Lower leg skin (tissue), 4 donors: ENCODE measurements at regions not wholly inside any gene's neighbourhood (a gene's known extent, or its start where the extent isn't known, plus 50 kb on each side); places are given as distances from the start of the nearest gene placed in this dataset.
"Not testable (repeated sequence)": the region's sequence is repeated elsewhere in the genome, so short reads cannot be mapped to it uniquely, and the experiment has no call there.

Experiments
- DNase-seq, 2 donors: peaks; one replicate each; pipeline ENCODE4 v3.0.0-alpha.2; 2019; ENCODE audit warnings: low spot score in 2 of 2
- H3K4me3 ChIP-seq: fragments of 200-600 bp; sonication (generic); 2 replicates; pipeline ENCODE4 v1.5.1; 2017; ENCODE audit warnings: mild to moderate bottlenecking, low read depth; ENCODE audit not compliant: poor library complexity, severe bottlenecking
- CTCF ChIP-seq, 3 donors: fragments of 450-650 bp; IDR thresholded peaks; one replicate each; pipeline ENCODE4 v1.5.1; 2016; ENCODE audit warnings: antibody characterized with exemption in 3 of 3, mild to moderate bottlenecking in 3 of 3, moderate library complexity in 2 of 3
- POLR2A ChIP-seq, 2 donors: fragments of 450-650 bp; IDR thresholded peaks; one replicate each; pipeline ENCODE4 v1.6.1; 2016 to 2017; ENCODE audit warnings: antibody characterized with exemption in 2 of 2, mild to moderate bottlenecking in 1 of 2, moderate library complexity in 1 of 2
- WGBS, 2 donors: methylation state at CpG; one replicate each; pipeline ENCODE4 v1.1.5; 2018; 5-methylcytosine and 5-hydroxymethylcytosine counted together
- intact Hi-C: fragments of 100-400 bp; cut with DNase I; formaldehyde crosslinking; loops from one replicate; pipeline ENCODE4 v1.15.0; 2023; ENCODE audit warnings: low total_unique reads

GRCh38 chr13:38452656-38453055 is 103.0 kb downstream of the UFM1 start:
- no peak for TF ChIP-seq CTCF (IDR thresholded peaks at IDR 0.05)
- no peak overlapping the region for H3K4me3 ChIP-seq
- 82 to 89% methylated on average over 3 of the region's 3 CpGs for WGBS, 2 donors
- intact Hi-C loops = no loop called here
- DNase-seq = no peak

- intact Hi-C loops = no loop called here
- TF ChIP-seq POLR2A (IDR thresholded peaks at IDR 0.05) (no peak), CTCF (IDR thresholded peaks at IDR 0.05) (no peak)
- no peak overlapping the region for H3K4me3 ChIP-seq
- DNase-seq = no peak
- WGBS, 2 donors = 90 to 95% methylated on average over 7 of the region's 7 CpGs
Observed at GRCh38 chr13:38462605-38463004, 113.0 kb downstream of the UFM1 start.

- WGBS, 2 donors = 63 to 73% methylated on average over 3 of the region's 3 CpGs
- intact Hi-C loops = no loop called here
- DNase-seq = no peak
- no peak for TF ChIP-seq POLR2A (IDR thresholded peaks at IDR 0.05)
- no peak for TF ChIP-seq CTCF (IDR thresholded peaks at IDR 0.05)
- H3K4me3 ChIP-seq = no peak overlapping the region
Observed at GRCh38 chr13:38463048-38463447, 113.4 kb downstream of the UFM1 start.

- DNase-seq, intact Hi-C loops, H3K4me3 ChIP-seq: not testable (repeated sequence)
- 90 to 97% methylated on average over 29 to 34 of the region's 34 CpGs for WGBS, 2 donors
Observed at GRCh38 chr13:38472411-38472810, 122.8 kb downstream of the UFM1 start.

- 91 to 94% methylated on average over 5 of the region's 5 CpGs for WGBS, 2 donors
- intact Hi-C loops = no loop called here
- no peak overlapping the region for H3K4me3 ChIP-seq
- no peak for DNase-seq
- TF ChIP-seq POLR2A (IDR thresholded peaks at IDR 0.05) = no peak
Observed at GRCh38 chr13:38473305-38473704, 123.7 kb downstream of the UFM1 start.

GRCh38 chr13:38477676-38478075 is 128.0 kb downstream of the UFM1 start:
- intact Hi-C loops = no loop called here
- TF ChIP-seq POLR2A (IDR thresholded peaks at IDR 0.05) = no peak
- no peak for TF ChIP-seq CTCF (IDR thresholded peaks at IDR 0.05)
- DNase-seq = no peak
- no peak overlapping the region for H3K4me3 ChIP-seq
- 51 to 54% methylated on average over 2 of the region's 2 CpGs for WGBS, 2 donors

GRCh38 chr13:38483623-38484022 is 134.0 kb downstream of the UFM1 start:
- TF ChIP-seq POLR2A (IDR thresholded peaks at IDR 0.05) = no peak
- TF ChIP-seq CTCF (IDR thresholded peaks at IDR 0.05) = no peak
- 87% methylated on average over 1 of the region's 1 CpG; no CpG with 5 or more reads in 1 of the 2 donors for WGBS, 2 donors
- intact Hi-C loops = no loop called here
- no peak for DNase-seq
- no peak overlapping the region for H3K4me3 ChIP-seq
